NCI-H510A treated with DMSO at 0.1 percent for 48 hours (cell line): ENCODE measurements at regions not wholly inside any gene's neighbourhood (a gene's known extent, or its start where the extent isn't known, plus 50 kb on each side); places are given as distances from the start of the nearest gene placed in this dataset.
A peak's percentile ranks its signal among the peaks of the same experiment; 100 is the strongest.
"Not testable (repeated sequence)": the region's sequence is repeated elsewhere in the genome, so short reads cannot be mapped to it uniquely, and the experiment has no call there.

Source experiments
- DNase-seq: peaks from one replicate; lab custom pipeline; 2025; lab: John Stamatoyannopoulos, UW

GRCh38 chr17:27365329-27365945, 71.5 kb downstream of the WSB1 start:
- DNase-seq, result not testable (repeated sequence)

DNA sequence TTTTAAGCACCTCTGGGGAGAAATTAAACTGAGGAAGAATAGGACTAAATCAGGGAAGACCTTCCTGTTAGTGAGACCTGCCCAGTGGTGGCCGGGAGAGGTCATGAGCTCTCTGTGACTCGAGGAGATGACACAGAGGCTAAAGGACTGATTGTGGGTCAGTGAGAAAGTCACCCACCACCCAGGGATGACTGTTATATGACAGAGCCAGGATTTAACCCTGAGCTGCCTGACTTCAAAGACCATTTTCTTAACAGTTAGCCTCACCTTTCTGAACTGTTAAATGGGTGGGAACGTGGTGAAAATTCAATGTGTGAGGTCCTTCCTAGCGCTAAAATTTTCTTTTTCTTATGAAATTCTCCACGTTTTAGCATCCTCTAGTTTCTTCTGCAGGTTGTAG, 72.5 kb downstream of the WSB1 start:
- no peak for DNase-seq

- no peak for DNase-seq
Observed at GRCh38 chr17:27367121-27367981, 73.4 kb downstream of the WSB1 start.

GRCh38 chr17:27368151-27368795, 74.4 kb downstream of the WSB1 start:
- DNase-seq, result no peak

DNA sequence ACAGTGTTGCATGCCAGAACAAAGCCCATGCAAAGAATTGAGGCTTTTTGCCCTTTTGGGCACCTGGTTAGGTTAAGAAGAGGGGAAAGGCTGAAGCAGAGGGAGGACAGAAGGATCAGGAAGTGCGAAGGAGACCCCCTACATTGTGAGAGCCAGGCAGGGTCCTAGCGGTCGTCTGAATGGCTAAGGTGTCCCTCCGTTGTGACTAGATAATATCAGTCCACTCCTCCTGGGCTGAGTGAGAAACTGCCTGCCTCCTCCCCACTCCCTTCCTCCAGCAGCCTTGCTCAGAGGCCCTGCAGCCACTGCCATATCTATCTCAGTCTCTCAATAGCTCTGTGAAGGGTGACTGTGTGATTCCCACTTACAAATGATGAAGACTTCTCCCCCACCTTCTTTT, 75.1 kb downstream of the WSB1 start:
- no peak for DNase-seq

GRCh38 chr17:27370776-27371175, 76.9 kb downstream of the WSB1 start:
- DNase-seq, result no peak

GRCh38 chr17:27373695-27374094, 79.8 kb downstream of the WSB1 start:
- not testable (repeated sequence) for DNase-seq

- no peak for DNase-seq
Observed at GRCh38 chr17:27376637-27377547, 79.4 kb upstream of the KSR1 start.

GRCh38 chr17:27378482-27379175, 77.6 kb upstream of the KSR1 start:
- DNase-seq, result no peak

DNA sequence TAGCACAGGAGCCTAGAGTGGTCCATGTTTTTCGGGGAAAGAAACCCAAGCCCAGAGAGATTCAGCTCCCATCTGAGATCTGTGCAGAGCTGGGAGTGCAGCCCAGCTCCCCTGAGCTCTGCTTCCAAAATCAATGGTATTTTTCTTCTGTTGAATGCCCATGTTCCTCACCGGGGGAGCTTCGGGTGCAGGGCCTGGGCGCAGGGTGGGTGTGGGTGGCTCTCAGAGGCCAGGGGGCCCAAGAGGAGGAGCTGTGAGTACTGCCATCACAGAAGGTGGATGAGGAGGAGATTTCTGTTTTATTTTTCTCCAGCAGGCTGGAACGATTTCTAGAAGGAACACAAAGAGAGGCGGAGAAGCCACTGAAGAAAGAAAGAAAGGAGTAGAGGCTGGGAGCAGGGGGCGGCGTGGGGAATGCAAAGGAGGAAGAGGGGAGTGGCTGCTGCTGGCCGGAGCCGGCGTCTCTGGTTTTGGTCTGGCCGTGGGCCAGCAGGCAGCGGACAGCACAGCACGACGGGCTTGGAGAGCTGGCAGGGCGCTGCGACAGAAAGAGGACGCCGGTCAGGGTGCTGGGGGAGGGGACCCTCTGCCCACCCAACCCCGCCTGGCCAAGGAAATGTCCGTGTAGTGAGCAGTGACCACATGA, 76.2 kb upstream of the KSR1 start:
- no peak for DNase-seq

DNA sequence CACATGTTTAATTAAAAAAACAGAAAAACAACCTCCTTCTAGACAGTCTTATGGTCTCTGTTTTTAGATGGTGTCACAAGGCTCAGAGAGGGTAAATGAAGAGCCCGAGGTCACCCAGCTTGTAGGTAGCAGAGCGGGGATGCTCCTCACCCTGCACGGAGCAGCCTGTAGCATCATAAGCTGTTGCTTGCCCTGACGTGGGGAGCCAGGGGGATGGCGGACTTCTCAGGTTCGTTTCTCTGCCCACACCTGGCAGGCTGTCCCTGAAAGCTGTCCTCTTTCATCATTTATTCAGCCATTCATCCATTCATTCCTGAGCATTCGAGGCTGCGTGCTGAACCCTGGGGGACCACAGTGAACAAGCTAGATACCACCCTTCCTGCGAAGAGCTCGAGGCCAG, 75.7 kb upstream of the KSR1 start:
- DNase-seq, result no peak

DNA sequence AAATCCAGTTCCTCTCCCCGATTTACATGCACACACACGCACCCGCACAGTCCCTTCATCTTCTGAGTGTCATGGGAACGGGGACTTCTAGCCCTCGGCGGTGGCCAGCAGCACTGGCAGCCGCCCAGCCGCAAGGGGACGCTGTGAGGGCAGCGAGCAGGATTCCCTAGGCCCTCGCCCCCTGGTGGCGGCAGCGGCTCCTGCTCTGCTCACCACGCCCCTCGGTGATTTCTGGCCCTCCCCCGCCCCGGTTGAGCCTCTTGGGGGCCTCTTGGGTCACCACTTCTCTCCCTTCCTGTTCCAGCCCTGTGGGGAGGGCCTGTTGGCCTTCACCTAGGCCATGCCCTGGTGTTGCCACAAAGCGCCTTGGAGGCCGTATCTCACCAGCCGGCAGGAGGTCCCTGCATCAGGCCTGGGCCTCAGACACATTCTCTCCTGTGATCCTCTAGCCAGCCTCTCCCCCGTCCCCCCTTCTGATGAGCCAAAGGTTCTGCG, 75.2 kb upstream of the KSR1 start:
- DNase-seq, result peak; percentile 6

GRCh38 chr17:27382025-27382424, 74.2 kb upstream of the KSR1 start:
- DNase-seq, result no peak

GRCh38 chr17:27384261-27384701, 72.0 kb upstream of the KSR1 start:
- no peak for DNase-seq

GRCh38 chr17:27384726-27385125, 71.5 kb upstream of the KSR1 start:
- DNase-seq, result no peak

GRCh38 chr17:27385626-27386025, 70.6 kb upstream of the KSR1 start:
- no peak for DNase-seq

- no peak for DNase-seq
Observed at GRCh38 chr17:27386206-27387075, 69.8 kb upstream of the KSR1 start.

DNA sequence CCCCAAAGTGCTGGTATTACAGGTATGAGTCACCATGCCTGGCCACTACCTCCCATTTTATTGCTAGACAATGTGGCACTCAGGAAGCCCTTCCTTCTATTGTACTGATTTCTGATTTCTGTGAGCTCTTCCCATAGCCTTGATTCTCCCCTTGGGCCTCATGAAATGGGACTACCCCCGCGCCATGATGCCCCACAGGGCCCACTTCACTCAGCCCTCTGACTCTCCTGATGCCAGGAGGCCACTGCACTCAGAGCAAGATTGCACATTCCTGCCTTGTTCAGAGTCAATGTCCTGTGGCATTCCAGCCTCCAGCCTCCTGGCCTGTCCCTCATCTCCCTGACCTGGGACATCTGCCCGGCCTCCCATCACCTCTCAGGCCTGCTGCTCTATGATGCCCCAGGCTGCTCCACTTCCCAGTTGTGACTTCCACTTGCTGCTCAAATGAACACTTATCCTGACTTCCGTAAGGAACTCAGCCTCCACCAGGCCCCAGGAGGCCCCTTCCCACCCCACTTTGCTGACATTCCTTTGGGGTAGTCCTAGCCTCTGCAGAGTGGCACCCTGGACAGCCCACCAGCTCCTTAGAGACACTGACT, 66.6 kb upstream of the KSR1 start:
- DNase-seq, result no peak

- no peak for DNase-seq
Observed at GRCh38 chr17:27390540-27390939, 65.7 kb upstream of the KSR1 start.
